Caco-2 (cell line): ENCODE measurements at regions not wholly inside any gene's neighbourhood (a gene's known extent, or its start where the extent isn't known, plus 50 kb on each side); places are given as distances from the start of the nearest gene placed in this dataset.
"Not testable (repeated sequence)": the region's sequence is repeated elsewhere in the genome, so short reads cannot be mapped to it uniquely, and the experiment has no call there.

ENCODE experiments used
- BruUV-seq: library from RNA; stranded (reverse); fragments of 400-500 nt; replicated peaks from 2 replicates; lab custom pipeline; 2021; lab: Mats Ljungman, UMichigan
- CTCF ChIA-PET: fragments of 300-600 bp; sonication (Branson Sonifier 250); formaldehyde crosslinking; loops from one replicate; lab custom pipeline; 2022; ENCODE audit warnings: antibody characterized with exemption; lab: Charles Lee
- POLR2A ChIA-PET: fragments of 300-600 bp; sonication (Branson Sonifier 250); formaldehyde crosslinking; loops from one replicate; lab custom pipeline; 2022; ENCODE audit warnings: antibody characterized with exemption; lab: Charles Lee
- DNase-seq, 2 experiments: peaks; one replicate each; pipeline versions ENCODE4 v3.0.0 to v3.0.0-alpha.2; 2020 to 2022
- H3K27me3 ChIP-seq: replicated peaks from 2 replicates; pipeline ENCODE4 v1.6.0; 2011; ENCODE audit warnings: low read length; ENCODE audit not compliant: control insufficient read depth, insufficient read depth
- H3K36me3 ChIP-seq: 2 replicates; pipeline ENCODE4 v1.5.1; 2011; ENCODE audit warnings: low read length; ENCODE audit not compliant: control insufficient read depth, insufficient read depth
- H3K4me1 ChIP-seq: fragments of 250-450 bp; sonication (Bioruptor Pico); 2 replicates; pipeline ENCODE4 v1.5.1; 2020; ENCODE audit warnings: mild to moderate bottlenecking
- H3K4me3 ChIP-seq: 2 replicates; pipeline ENCODE4 v1.5.1; 2011; ENCODE audit warnings: low read depth, mild to moderate bottlenecking, control low read depth, low read length
- H3K9me3 ChIP-seq: fragments of 250-450 bp; sonication (Bioruptor Pico); 2 replicates; pipeline ENCODE4 v1.5.1; 2020; ENCODE audit warnings: mild to moderate bottlenecking, moderate library complexity
- H3K27ac Mint-ChIP-seq: one replicate; pipeline ENCODE4 v1.8.0; 2022; ENCODE audit warnings: mixed read lengths; ENCODE audit not compliant: unreplicated experiment
- H3K27me3 Mint-ChIP-seq: one replicate; pipeline ENCODE4 v1.8.0; 2022; ENCODE audit warnings: mixed read lengths; ENCODE audit not compliant: insufficient read depth, unreplicated experiment
- H3K36me3 Mint-ChIP-seq: one replicate; pipeline ENCODE4 v1.8.0; 2022; ENCODE audit warnings: mild to moderate bottlenecking, mixed read lengths; ENCODE audit not compliant: insufficient read depth, unreplicated experiment
- H3K4me1 Mint-ChIP-seq: one replicate; pipeline ENCODE4 v1.8.0; 2022; ENCODE audit warnings: low read depth, mixed read lengths; ENCODE audit not compliant: unreplicated experiment
- H3K4me3 Mint-ChIP-seq: one replicate; pipeline ENCODE4 v1.8.0; 2022; ENCODE audit warnings: mild to moderate bottlenecking, moderate library complexity, mixed read lengths; ENCODE audit not compliant: unreplicated experiment
- H3K9me3 Mint-ChIP-seq: one replicate; pipeline ENCODE4 v1.8.0; 2022; ENCODE audit warnings: mixed read lengths; ENCODE audit not compliant: unreplicated experiment
- CTCF ChIP-seq, 2 experiments: fragments of 200-600 bp in 1 of 2; IDR thresholded peaks; 1 replicate in 1 of 2; 2 replicates in 1 of 2; pipeline versions ENCODE4 v1.5.1 to v1.8.0; 2011 to 2022; ENCODE audit warnings: antibody characterized with exemption in 1 of 2, control low read depth in 1 of 2, inconsistent platforms in 1 of 2, low read depth in 1 of 2, low read length in 1 of 2, mild to moderate bottlenecking in 1 of 2, moderate library complexity in 1 of 2; ENCODE audit not compliant: insufficient read depth in 1 of 2, severe bottlenecking in 1 of 2, unreplicated experiment in 1 of 2
- intact Hi-C: fragments of 100-400 bp; cut with micrococcal nuclease; formaldehyde crosslinking; loops from one replicate; pipeline ENCODE4 v1.10.0; 2022; ENCODE audit not compliant: unreplicated experiment

GRCh38 chr16:60608971-60609370 lies 1427.3 kb downstream of the CDH8 start:
- no peak for TF ChIP-seq CTCF (IDR thresholded peaks at IDR 0.05; ENCODE audit: insufficient read depth in 1 of 2, low read depth in 1 of 2, low read length in 1 of 2, severe bottlenecking in 1 of 2, unreplicated experiment in 1 of 2)
- BruUV-seq: no TSS peak
- Histone ChIP-seq H3K4me3 (no peak overlapping the region), H3K4me1 (no peaks in the 10 kb centered on the region), H3K9me3 (no peaks in the 10 kb centered on the region), H3K27me3 (no peaks in the 10 kb centered on the region), H3K36me3 (no peaks in the 10 kb centered on the region)
- Mint-ChIP-seq H3K27me3 (no peaks in the 10 kb centered on the region), H3K27ac (no peak overlapping the region), H3K36me3 (no peaks in the 10 kb centered on the region), H3K4me3 (no peak overlapping the region), H3K4me1 (no peaks in the 10 kb centered on the region), H3K9me3 (no peaks in the 10 kb centered on the region)
- intact Hi-C loops: no loop called here
- no peak for DNase-seq
- ChIA-PET CTCF (no interaction called here), POLR2A (no interaction called here)

- H3K27me3 ChIP-seq, H3K9me3 ChIP-seq, H3K4me1 Mint-ChIP-seq, POLR2A ChIA-PET, H3K27me3 Mint-ChIP-seq, BruUV-seq, H3K4me3 Mint-ChIP-seq, H3K27ac Mint-ChIP-seq, CTCF ChIA-PET, H3K9me3 Mint-ChIP-seq, H3K36me3 Mint-ChIP-seq, H3K4me3 ChIP-seq, H3K36me3 ChIP-seq, DNase-seq, intact Hi-C loops, H3K4me1 ChIP-seq: not testable (repeated sequence)
These were observed 1430.6 kb downstream of the CDH8 start for GRCh38 chr16:60605652-60606051.

GRCh38 chr16:60605176-60605575 lies 1431.1 kb downstream of the CDH8 start:
- Histone ChIP-seq H3K4me3 (no peak overlapping the region), H3K27me3 (no peaks in the 10 kb centered on the region), H3K4me1 (no peaks in the 10 kb centered on the region), H3K9me3 (no peaks in the 10 kb centered on the region), H3K36me3 (no peaks in the 10 kb centered on the region)
- Mint-ChIP-seq H3K36me3 (no peaks in the 10 kb centered on the region), H3K9me3 (no peaks in the 10 kb centered on the region), H3K27me3 (no peaks in the 10 kb centered on the region), H3K4me1 (no peaks in the 10 kb centered on the region), H3K27ac (no peak overlapping the region), H3K4me3 (no peak overlapping the region)
- no TSS peak for BruUV-seq
- no peak for TF ChIP-seq CTCF (IDR thresholded peaks at IDR 0.05; ENCODE audit: insufficient read depth in 1 of 2, low read depth in 1 of 2, low read length in 1 of 2, severe bottlenecking in 1 of 2, unreplicated experiment in 1 of 2)
- ChIA-PET CTCF (no interaction called here), POLR2A (no interaction called here)
- intact Hi-C loops: no loop called here
- no peak for DNase-seq

GRCh38 chr16:60586493-60586892 lies 1449.7 kb downstream of the CDH8 start:
- Mint-ChIP-seq H3K4me1 (no peaks in the 10 kb centered on the region), H3K27me3 (peaks cover 2% of the 10 kb centered on the region), H3K27ac (no peak overlapping the region), H3K36me3 (no peaks in the 10 kb centered on the region), H3K9me3 (no peaks in the 10 kb centered on the region), H3K4me3 (no peak overlapping the region)
- ChIA-PET POLR2A (no interaction called here), CTCF (no interaction called here)
- TF ChIP-seq CTCF (IDR thresholded peaks at IDR 0.05; ENCODE audit: insufficient read depth in 1 of 2, low read depth in 1 of 2, low read length in 1 of 2, severe bottlenecking in 1 of 2, unreplicated experiment in 1 of 2): no peak
- Histone ChIP-seq H3K9me3 (no peaks in the 10 kb centered on the region), H3K36me3 (no peaks in the 10 kb centered on the region), H3K4me3 (no peak overlapping the region), H3K27me3 (no peaks in the 10 kb centered on the region), H3K4me1 (no peaks in the 10 kb centered on the region)
- no TSS peak for BruUV-seq
- no peak for DNase-seq
- intact Hi-C loops: no loop called here
